ENCODE measurements at regions not wholly inside any gene's neighbourhood (a gene's known extent, or its start where the extent isn't known, plus 50 kb on each side); places are given as distances from the start of the nearest gene placed in this dataset.

DNA sequence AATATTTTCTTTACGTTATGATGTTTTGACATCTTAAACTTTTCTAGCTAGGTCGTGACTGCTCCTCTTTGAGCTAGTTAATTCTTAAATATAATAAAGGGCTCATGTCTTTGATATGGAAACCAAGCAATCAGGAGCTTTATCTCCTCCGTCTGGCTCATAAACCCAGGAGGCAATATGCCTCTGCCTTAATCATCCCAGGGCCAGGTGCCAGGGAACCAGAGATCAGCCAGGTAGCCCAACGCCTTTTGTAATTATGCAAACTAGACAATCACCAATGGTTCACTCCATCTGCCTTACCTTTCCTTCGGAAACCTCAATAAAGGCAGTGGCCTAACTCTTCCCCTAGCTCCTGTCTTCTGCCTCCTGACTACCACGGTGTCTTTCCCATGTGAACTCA lies 213.7 kb downstream of the KCNJ3 start:
- DNase-seq (ENCODE audit: low read depth), result no peak

DNA sequence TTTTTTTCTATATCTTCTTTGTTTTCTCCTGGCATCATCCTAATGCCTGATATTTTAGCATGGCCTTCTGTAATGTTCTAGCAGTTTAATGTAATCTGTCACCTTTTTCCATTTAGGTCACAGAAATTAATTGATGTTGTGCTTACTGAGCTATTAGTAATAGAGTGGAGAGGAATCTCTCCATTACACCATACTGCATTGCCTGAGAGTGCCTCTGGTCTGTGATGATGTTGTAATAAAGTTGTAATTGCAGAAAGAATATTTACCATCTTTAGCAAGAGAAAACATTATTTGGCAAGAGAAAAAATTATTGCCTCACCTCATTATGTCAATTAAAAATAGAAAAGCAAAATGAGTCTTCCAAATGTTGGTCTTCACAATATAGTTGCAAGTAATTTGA lies 213.2 kb downstream of the KCNJ3 start:
- no peak for DNase-seq (ENCODE audit: low read depth)

DNA sequence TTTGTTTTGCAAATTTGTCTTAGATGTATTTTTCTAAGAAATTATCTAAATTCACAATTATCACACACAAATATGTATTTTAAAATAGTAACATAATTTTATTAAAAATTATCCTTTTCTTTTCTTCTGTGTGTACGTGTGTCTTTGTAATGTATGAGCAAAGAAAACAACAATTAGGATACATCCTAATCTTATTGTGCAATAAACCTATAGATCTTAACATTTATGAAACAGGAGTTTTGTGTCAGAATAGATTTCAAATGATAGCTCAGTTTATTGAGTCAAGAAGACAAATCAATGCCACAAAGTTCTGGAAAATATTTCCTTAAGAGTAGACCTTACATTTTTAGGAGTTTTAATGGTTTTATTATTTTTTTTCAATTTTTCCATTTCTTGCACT lies 212.2 kb downstream of the KCNJ3 start:
- no peak for DNase-seq (ENCODE audit: low read depth)

- no peak for DNase-seq (ENCODE audit: low read depth)
Observed at GRCh38 chr2:154908327-154908726, 209.8 kb downstream of the KCNJ3 start.

All from forelimb muscle (tissue), 1 donor.